NCI-H2196 (cell line): ENCODE measurements at regions not wholly inside any gene's neighbourhood (a gene's known extent, or its start where the extent isn't known, plus 50 kb on each side); places are given as distances from the start of the nearest gene placed in this dataset.

Experiments used
- DNase-seq: peaks from one replicate; lab custom pipeline; 2025; ENCODE audit not compliant: unreplicated experiment; lab: John Stamatoyannopoulos, UW

DNA sequence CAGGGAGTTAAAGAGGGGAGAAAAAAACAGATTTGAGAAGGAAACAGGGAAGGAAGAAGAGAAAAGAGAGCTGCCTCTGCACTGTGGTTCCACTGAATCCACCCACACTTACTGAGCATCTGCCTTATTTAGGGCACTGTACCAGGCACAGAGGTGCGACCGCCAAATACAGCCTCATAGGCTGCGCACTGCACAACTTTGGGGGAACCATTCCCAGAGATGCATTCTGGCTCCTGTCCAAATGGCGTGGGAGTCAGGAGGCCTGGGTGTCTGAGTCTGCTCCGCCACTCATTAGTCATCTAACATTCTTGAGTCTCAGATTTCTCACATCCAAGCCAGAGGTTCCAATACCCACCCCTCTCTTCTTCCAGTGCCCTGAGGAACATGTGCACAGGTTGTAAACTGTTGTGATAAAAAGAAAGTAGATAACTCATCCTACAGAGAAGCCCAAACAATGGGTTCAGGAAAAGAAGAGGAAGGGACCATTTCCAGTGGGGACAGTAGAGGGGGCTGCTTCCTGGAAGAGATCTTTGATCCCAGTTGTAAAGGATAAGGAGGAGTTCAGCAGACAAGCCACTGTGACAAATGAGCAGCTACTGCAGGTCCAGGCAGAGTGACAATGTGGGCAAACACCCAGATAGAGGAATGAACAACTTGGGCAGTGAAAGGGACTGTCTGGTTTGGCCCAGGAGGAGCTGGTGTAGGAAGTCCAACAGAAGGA, 254.6 kb downstream of the UACA start:
- DNase-seq = peak; percentile 47

DNA sequence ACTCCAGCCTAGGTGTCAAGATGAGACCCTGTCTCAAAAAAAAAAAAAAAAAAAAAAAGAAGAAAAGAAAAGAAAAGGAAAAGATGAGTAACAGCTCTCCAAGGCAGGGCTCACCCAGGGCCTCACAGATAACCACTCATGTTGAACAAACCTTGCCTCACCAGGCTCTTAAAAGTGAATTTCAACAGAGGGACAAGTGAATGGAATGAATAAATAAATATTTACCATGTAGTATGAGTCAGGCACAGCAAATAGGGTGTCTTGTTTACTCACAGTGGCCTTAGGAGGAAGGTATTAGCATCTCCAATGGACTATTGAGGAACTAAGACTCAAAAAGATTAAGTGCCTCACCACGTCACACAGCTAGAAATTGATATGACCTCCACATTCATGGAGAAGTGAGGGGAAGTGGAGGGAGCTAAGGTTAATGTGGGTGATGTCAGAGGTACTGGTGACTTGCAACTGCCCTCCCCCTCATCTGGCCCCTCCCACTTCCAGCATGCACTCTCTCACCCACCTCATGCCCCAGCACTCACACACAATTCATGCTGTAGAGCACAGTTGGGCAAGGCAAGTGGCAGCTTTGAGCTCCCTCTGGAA, 255.5 kb downstream of the UACA start:
- DNase-seq = peak; percentile 85

DNA sequence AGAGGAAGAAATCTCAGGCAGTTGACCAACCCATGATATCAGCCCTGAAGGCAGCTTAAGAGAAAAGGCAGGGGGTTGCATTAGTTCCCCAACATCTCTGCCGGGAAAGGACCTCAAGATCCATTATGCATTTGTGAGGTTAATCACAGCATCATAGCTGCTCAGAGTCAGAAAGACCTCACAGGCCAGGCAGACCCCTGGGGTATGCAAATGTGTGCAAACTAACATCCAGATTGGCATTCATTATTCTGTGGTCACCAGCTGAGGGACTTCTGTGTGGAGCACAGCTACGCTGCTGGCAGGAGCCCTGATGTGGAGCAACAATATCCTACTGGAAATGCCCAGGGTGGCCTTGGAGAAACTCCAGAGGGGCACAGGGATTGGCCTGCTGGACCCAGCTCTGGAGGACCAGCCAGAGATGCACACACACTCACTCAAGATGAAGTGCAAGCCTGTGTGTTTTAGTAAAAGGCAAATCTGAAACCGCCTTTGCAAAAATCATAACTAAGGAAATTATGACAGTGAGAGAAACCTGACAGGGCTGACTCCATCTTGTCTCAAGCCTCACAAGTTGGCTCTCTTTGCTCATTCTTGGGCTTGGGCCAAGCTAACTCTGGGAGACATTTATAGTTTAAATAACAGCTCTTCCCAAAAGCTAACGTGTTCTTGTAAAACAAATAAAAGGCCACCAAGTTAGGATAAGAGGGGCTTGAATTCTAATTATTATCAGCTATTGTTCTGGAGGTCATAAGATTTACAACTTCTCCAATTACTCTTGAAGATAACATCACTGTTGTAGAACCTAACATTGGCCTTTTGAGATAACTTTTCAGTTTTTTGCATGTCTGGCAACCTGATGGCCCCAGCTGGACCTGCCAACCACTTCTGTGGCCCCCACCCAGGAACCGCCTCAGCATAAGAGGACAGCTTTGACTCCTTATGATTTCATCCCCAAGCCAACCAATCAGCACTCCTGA, 257.1 kb downstream of the UACA start:
- DNase-seq = peak; percentile 9

DNA sequence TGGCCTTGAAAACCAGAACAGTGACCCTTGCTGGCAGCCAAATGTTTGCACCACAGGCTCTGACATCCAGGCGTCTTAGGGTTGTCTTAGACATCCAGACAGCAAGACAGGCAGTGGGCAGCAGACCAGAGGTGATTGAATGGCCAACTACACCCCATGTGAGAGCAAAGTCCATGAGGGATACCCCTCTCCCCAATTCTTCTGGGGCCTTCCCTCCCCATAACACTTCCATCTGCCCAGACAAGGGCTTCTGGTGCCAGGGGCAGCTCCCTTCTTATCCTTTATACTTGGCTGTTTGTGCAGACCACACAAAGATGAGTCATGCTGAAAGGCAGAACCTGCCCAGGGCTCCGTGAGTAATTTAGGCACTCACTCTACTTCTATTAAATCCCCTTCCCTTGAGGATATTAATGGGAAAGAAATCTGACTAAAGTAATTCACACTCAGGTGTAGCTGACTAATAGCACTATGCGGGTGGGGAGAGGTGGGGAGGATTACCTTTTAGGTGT, 257.9 kb downstream of the UACA start:
- peak; percentile 12 for DNase-seq

DNA sequence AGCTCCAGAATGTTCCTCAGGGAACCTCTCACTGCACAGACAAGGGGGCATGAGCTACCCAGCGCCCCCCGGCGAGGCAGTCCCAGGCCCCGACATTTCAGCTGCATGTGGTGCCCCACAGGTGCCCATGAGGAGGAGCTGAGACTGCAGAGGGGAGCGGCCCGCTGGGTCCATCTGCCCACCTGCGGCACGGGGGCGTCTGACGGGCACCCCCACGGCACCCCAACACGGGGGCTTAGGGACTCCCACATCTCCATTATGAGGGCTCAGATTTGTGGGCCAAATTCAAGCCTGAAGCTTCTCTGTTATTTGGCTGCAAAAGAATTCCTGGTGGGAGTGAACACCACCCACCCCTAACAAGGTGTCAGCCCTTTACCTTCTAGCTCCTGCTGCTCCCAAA, 258.4 kb downstream of the UACA start:
- no peak for DNase-seq

DNA sequence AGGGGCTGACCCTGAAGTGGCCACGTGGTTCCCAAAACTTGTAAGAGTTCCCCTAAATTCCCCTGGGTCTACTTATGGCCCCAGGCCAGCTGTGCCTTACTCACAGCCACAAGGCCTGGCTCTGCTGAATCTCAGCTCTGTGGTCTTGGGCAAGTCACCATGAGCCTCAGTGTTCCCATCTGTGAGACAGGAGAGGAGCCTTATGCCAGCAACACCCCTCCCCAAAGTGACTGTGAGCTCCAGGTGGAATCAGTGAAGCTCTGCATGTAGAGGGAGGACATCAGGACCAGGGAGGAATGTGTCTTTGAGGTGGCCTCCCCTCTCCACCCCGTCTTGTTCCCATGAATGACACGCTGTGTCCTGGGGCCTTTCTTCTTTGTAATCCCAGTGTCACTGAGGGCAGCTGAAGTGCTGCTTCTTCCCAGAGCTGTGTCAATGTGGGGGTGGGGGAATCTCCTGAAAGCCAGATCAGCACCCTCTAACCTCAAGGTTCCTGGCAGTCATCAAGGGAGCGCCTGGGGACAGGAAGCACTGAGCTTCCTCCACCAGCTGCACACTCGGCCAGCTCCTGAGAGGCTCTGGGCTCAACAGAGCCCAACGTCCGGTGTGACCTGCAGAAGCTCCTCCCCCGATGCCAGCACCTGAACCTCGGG, 258.9 kb downstream of the UACA start:
- DNase-seq = peak; percentile 61

DNA sequence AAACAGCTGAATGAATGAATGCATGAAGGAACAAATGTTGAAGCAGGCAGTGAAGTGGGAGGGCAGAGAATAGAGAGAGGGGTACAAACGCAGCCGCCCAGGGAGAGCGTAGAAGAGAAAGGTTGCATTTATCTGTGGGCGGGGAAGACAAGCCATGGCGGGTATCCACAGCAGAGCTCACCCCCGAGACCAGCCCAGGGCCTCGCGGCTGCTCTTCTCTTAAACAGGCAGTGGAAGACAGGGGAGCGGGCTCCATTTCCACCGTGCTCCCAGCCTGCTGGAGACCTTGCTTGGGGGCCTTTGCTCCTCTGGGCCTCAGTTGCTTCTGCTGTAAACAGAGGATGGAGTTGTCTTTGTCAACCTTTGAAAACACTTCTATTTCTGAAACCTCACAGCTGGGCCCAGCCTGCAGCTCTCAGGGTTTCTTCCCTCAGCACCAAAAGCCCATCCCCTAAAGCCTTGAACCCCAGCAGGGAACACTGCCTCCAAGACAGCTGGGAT, 259.5 kb downstream of the UACA start:
- no peak for DNase-seq

DNA sequence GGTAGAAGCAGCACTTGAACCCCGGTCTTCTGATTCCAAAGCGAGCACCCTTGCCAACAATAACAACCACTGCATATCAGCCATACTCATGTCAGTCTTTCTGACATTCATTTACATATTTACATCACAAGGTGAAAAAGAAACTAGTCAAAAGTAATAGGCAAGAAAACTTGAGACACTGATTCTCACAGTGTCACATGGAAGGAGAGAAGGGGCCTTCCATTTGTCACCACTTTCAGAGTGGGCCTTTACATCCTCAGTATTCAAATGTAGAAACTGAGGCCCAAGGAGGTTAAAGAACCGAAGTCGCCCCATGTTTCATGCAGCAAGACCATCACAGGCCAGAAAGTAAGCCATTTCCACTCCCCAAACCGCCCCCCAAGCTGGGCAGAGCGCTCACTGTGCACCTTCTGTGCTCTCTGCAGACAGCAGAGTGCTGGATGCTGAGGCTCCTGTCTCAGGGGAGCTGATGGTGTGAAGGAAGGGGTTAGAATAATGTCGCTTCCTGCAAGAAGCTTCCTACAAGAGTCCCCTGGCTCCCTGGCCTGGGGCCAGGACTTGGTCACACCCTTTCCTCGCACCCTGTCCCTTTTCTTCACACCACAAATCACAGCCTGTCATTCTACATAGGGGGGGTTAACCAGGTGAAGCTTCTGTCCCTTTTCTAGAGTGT, 260.1 kb downstream of the UACA start:
- DNase-seq = no peak

DNA sequence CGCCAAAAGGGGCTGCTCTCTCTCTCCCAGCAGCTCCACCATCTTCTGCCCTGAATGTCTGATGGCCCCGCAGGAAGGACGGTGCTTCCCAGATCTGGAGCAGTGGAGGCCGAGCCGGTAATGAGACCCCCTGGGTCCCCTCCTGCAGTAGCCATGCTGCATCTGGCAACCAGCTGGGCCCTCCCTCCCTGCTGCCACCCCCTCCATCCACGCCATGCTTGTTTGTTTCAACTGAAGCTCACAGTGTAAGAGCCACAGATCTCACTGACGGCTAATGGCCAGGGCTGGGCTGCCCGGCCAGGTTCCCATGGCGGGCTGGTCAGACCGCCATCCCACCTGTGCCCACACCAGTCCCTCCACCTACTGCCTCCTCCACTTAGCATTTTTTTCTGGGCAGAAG, 260.8 kb downstream of the UACA start:
- DNase-seq = no peak

DNA sequence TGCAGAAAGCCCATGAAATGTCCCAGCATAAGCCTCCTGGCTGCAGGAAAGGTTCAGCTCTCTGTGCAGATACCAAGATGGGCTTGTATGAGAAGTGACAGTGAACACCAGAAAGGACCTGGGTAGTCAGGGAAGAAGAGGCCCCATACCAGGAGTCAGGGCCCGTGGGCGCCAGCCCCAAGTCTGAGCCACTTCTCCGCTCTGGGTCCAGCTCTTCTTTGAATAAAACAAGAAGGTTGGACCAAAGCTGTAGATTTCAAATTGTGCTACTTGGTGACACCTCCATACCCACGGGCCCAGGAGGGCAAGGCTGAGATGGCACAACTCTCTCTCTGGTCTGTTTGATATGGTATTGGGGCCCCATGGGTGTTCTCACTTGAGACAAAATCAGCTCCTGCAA, 261.5 kb downstream of the UACA start:
- no peak for DNase-seq

DNA sequence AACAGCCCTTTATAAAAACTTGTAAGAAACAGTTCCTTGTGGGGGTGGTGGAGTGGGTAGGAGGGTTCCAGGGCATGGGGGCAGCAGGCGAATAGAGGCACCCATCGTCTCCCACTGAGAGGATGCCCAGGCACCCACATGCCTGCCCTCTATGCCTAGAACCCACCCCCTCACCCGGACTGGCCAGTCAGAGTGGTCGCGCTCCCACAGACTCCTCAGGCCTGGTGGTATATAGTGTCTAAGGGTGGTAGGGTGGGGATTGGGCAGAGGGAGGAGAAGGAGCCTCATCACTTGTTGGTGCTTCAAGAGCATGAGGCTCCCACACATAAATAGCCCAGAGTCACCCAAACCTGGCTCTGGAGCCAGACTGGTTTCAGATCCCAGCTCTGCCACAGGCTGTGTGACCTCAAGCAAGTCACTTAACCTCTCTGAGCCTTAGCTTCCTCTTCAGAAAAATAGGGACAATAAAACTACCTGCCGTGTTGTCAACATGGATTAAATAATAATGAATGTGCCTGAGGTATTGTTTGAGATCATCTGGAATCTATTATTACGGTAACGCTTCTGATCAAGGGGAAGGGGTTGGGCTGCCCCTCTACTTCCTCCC, 262.1 kb downstream of the UACA start:
- no peak for DNase-seq

DNA sequence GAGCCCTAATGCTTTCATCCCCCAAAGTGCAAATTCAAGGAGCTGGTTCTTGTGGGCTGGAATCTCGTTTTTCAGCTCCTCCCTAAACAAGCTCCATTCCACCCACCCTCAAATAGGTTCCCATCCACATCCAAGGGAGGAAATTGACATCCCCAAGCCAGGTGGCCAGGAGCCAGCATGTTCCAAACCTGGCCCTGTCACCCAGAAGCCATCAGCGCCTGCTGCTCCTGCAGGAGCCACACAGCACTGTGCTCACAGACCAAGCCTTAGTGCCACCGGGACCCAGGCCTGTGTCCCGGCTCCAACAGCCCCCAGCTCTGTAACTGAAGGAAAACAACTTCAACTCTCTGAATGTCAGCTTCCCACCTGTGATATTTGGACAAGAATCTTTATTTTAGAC, 263.6 kb downstream of the UACA start:
- no peak for DNase-seq

DNA sequence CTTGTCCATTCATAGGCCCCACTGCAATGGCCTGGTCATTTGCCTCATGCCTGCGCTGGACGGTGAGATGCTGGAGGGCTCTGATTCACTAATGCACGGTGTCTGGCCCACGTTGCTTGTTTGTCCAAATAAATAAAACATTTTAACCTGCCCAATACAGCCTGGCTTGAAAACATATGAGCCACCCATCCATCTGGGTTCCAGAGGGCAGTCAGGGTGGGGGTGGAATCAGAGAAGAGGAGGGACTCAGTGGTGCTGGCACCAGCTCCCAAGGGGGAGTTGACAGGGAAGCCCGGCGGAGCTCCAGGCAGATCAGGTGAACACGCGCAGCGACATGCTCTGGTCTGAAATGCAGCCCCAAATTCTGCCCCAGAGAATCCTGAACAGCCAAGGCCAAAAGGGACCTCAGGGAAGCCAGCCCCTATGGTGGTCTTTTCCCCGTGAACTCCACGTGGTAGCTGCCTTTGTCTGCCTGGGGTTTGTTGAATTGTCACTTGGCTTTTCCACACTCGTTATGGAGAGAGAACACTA, 265.2 kb downstream of the UACA start:
- no peak for DNase-seq

DNA sequence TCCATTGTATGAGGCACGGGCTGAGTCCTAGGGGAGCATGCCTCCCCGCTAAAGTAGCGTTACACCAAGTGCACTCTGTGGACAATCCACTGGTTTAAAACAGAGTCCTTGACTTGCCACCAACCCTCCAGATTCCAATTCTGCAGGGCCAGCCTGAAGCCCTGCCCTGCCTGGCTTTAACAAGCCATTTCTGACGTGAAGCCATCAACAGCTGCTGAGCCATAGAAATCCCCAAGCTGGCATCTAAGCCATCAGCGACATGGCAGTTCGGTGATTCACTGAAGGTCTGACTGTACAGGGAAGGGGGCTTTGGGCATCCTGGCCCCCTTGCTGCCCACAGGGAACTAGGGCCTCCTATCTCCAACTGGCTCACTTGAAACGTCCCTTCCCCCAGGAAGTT, 265.7 kb downstream of the UACA start:
- no peak for DNase-seq

DNA sequence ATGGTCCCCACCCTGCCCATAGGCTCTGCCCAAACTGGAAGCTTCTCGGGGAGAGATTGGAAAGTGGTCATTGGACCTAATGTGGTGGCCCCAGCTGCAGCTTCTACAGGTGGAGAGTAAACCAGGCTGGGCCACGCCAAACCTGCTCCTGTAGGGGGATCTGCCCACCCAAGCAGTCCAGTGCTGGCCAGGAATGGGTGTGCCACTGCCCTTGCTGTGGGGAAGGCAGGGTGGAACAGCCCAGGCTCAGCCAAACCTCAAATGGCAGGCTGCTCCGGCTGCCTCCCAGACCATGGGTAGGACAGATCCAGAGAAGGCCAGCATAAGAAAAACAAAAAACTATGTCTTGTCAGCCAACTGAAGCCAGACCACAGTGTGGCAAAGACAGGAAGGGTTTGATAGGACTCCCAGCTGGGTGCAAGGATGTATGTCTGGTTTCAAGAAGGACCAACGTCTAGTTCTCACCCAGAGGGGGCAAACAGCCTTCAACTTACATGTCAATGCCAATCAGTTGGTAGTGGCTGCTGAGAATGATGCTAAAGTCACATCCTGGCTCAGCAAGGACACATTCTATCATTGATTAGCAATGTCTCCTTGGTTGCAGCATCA, 267.3 kb downstream of the UACA start:
- no peak for DNase-seq

DNA sequence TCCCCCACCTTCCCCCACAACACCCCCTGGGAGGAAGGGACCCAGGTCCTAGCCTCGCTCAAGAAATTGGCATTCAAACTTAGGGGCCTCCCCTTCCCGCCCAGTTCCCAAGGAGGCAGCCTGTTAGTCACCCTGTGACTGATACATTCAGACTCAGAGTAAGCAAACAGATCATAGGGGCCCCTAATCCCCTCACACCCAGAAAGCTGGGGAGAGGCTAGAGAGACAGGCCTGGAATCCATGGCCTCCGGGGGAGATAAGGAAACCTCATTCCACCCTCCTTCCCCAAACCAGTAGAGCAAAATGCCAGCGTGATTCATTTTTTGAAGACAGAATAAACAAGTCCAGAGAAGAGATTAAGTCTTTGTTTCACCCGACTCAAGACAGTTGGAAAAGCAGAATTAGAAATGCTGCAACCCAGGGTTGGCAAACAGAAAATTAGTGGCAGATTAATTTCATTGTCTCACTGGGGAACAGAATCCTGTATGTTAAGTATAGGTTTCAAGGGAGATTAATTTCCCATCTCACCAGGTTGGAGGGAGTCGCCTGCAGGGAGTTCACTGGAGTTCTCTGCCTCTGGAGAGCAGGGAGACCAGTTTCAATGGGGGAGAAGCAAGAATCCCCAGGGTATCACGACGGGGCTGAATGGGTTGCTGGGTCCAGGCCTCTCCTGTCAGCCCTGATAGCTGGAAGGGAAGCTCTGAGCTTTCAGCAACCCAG, 268.3 kb downstream of the UACA start:
- DNase-seq = no peak

DNA sequence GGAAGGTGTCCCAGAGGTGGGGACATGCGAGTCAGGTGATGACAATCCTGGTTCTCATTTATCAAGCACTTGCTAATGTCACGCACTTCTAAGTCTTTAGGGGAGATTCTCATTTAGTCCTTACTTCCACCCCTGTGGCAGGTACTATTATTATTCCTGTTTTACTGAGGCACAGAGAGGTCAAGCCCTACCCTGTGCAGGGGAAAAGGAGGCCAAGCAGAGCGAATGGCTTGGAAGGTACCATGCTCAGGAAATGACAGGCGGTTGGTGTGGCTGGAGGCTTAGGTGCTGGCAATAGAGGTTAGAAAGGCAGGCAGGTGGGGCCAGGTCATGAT, 268.9 kb downstream of the UACA start:
- DNase-seq = no peak

DNA sequence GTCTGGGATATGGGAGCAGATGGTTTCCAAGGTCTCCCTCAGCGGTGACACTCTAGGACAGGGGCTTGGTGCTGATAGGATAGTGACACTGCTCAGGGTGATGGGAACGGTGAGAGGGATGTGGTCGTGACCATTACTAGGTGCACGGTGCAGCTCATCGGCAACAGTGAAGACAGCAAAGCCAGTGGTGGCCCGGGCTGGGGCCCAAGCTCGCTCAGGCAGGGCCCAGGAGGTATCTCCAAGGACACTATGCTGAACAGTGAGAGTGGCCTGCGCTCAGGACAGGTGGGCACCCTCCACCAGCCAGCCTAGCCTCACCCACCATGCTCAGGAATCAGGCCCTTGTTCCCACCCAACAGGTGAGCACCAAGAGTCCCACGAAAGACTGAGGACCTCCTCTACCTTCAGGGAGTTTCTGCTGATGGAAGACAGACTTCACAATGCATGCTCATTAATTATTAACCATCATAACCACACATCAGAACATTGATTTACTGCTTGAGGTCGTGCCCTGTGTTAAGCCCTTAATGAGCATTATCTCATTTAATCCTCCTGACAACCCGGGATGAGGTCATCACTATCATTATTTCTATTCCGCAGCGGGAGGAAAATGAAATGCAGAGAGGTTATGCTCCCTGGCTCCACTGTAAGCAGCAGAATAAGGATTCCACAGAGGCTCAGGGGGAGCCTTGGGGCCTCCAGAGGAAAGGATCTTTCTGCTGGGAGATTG, 269.4 kb downstream of the UACA start:
- no peak for DNase-seq
